ENCODE measurements at regions not wholly inside any gene's neighbourhood (a gene's known extent, or its start where the extent isn't known, plus 50 kb on each side); places are given as distances from the start of the nearest gene placed in this dataset.

GRCh38 chr4:58209551-58209950, 1099.4 kb upstream of the IGFBP7 start:
- DNase-seq (ENCODE audit: low spot score), result no peak
- H4K20me1 ChIP-seq (ENCODE audit: insufficient read depth, low read length), result no peaks in the 10 kb centered on the region
- no TSS peak for BruUV-seq (replicated peaks)
- ChIA-PET CTCF (ENCODE audit: low intra/inter-chr PET ratio, low total read pairs) (no interaction called here), POLR2A (no interaction called here)
- no peak overlapping the region for H3K4me3 ChIP-seq (replicated peaks in 1 of 3; ENCODE audit: insufficient read depth in 1 of 3, low read depth in 2 of 3, low read length in 3 of 3)
- no peak for ATAC-seq
- intact Hi-C loops (cut with micrococcal nuclease; ENCODE audit: unreplicated experiment) (no loop called here), in situ Hi-C loops (cut with HindIII; ENCODE audit: extremely low pct_ligation_motif_present, low pct_unique_long_range_greater_than_20kb) (no loop called here)
- no peaks in the 10 kb centered on the region for H3K79me2 ChIP-seq (ENCODE audit: insufficient read depth, low read length)
- no peaks in the 10 kb centered on the region for H3K4me1 ChIP-seq (ENCODE audit: insufficient read depth, low read length)
- no peaks in the 10 kb centered on the region for H3K27me3 ChIP-seq (ENCODE audit: control insufficient read depth in 1 of 2, insufficient read depth in 2 of 2, low read length in 2 of 2)
- 4% methylated on average over 2 of the region's 2 CpGs for WGBS (ENCODE audit: low lambda C conversion rate)
- H3K27ac ChIP-seq (ENCODE audit: extremely low read length, insufficient read depth, low read length), result no peak overlapping the region
- no peak overlapping the region for H3K9ac ChIP-seq (ENCODE audit: insufficient read depth, low read depth, low read length)
- no peaks in the 10 kb centered on the region for H3K36me3 ChIP-seq (replicated peaks in 1 of 2; ENCODE audit: control insufficient read depth in 1 of 2, insufficient read depth in 2 of 2, low read length in 2 of 2)
- no peak for FAIRE-seq
- H3K4me2 ChIP-seq (ENCODE audit: low read depth, low read length), result no peak overlapping the region
- no peak for TF ChIP-seq ZSCAN9 (CRISPR knock-in tag; IDR thresholded peaks at IDR 0.05; ENCODE audit: borderline replicate concordance)
- no peak for TF ChIP-seq ZNF891 (CRISPR knock-in tag; IDR thresholded peaks at IDR 0.05)
- TF ChIP-seq PRDM4 (CRISPR knock-in tag; IDR thresholded peaks at IDR 0.05; ENCODE audit: borderline replicate concordance), result no peak
- TF ChIP-seq SP1 (IDR thresholded peaks at IDR 0.05), result no peak
- TF ChIP-seq SP1 (CRISPR knock-in tag; IDR thresholded peaks at IDR 0.05), result no peak
- no peak for TF ChIP-seq ZNF605 (CRISPR knock-in tag; IDR thresholded peaks at IDR 0.05)
- TF ChIP-seq RNF219 (CRISPR knock-in tag; IDR thresholded peaks at IDR 0.05), result no peak
- no peak overlapping the region for H2AFZ ChIP-seq (ENCODE audit: low read length)
- peaks cover 79% of the 10 kb centered on the region for H3K9me3 ChIP-seq (ENCODE audit: low read length)

Measured in HepG2 (cell line).